SK-N-SH (cell line): ENCODE measurements at regions not wholly inside any gene's neighbourhood (a gene's known extent, or its start where the extent isn't known, plus 50 kb on each side); places are given as distances from the start of the nearest gene placed in this dataset.

ENCODE experiments used
- CTCF ChIP-seq: fragments of 200-600 bp; sonication (generic); IDR thresholded peaks from 2 replicates; pipeline ENCODE4 v1.6.1; 2017; ENCODE audit warnings: antibody characterized with exemption, mild to moderate bottlenecking, moderate library complexity
- EZH2phosphoT487 ChIP-seq: fragments of 200-600 bp; sonication (generic); IDR thresholded peaks from 2 replicates; pipeline ENCODE4 v1.6.1; 2017; ENCODE audit warnings: low read depth, mixed run types, mild to moderate bottlenecking, antibody characterized with exemption, moderate library complexity, borderline replicate concordance
- FOXJ3 ChIP-seq: sonication (generic); formaldehyde crosslinking; IDR thresholded peaks from 2 replicates; pipeline ENCODE4 v1.5.1; 2020; ENCODE audit warnings: mild to moderate bottlenecking, missing genetic modification reagents
- GABPA ChIP-seq: IDR thresholded peaks from 2 replicates; pipeline ENCODE4 v1.4.0; 2012; ENCODE audit warnings: low read depth, mild to moderate bottlenecking
- NRF1 ChIP-seq: IDR thresholded peaks from 2 replicates; pipeline ENCODE4 v1.6.1; 2012; ENCODE audit warnings: low read depth, mild to moderate bottlenecking, low read length
- POLR2AphosphoS5 ChIP-seq: IDR thresholded peaks from 2 replicates; pipeline ENCODE4 v1.6.1; 2012; ENCODE audit warnings: low read depth, low read length
- RAD21 ChIP-seq: IDR thresholded peaks from 2 replicates; pipeline ENCODE4 v1.6.1; 2012; ENCODE audit warnings: mild to moderate bottlenecking, low read length
- SIN3A ChIP-seq: IDR thresholded peaks from 2 replicates; pipeline ENCODE4 v1.6.1; 2012; ENCODE audit warnings: low read depth, mild to moderate bottlenecking, low read length, moderate library complexity, borderline replicate concordance
- TAF1 ChIP-seq: IDR thresholded peaks from 2 replicates; pipeline ENCODE4 v1.6.1; 2012; ENCODE audit warnings: low read depth, mild to moderate bottlenecking, low read length, moderate library complexity, borderline replicate concordance
- YY1 ChIP-seq: IDR thresholded peaks from 2 replicates; pipeline ENCODE4 v1.4.0; 2012; ENCODE audit warnings: low read depth, mild to moderate bottlenecking

GRCh38 chr10:6354168-6354772 is 151.5 kb downstream of the PFKFB3 start:
- no peak for TF ChIP-seq SIN3A
- no peak for TF ChIP-seq GABPA
- no peak for TF ChIP-seq CTCF
- no peak for TF ChIP-seq POLR2AphosphoS5
- no peak for TF ChIP-seq EZH2phosphoT487
- TF ChIP-seq YY1 = no peak
- TF ChIP-seq TAF1 = no peak
- no peak for TF ChIP-seq NRF1
- TF ChIP-seq RAD21 = no peak
- no peak for TF ChIP-seq FOXJ3 (CRISPR knock-in tag)
